IPS DF 6.9 (cell line): ENCODE measurements at regions not wholly inside any gene's neighbourhood (a gene's known extent, or its start where the extent isn't known, plus 50 kb on each side); places are given as distances from the start of the nearest gene placed in this dataset.
A peak's percentile ranks its signal among the peaks of the same experiment; 100 is the strongest.

Source experiments
- DNase-seq: peaks from one replicate; pipeline ENCODE4 v3.0.0-alpha.2; 2013; ENCODE audit warnings: low read depth, low spot score
- H3K27ac ChIP-seq: one replicate; pipeline ENCODE4 v1.5.1; 2013; ENCODE audit warnings: low read length, control low read depth
- H3K27me3 ChIP-seq: 2 replicates; pipeline ENCODE4 v1.6.1; 2013; ENCODE audit warnings: mild to moderate bottlenecking, low read length; ENCODE audit not compliant: control insufficient read depth, insufficient read depth
- H3K36me3 ChIP-seq: 2 replicates; pipeline ENCODE4 v1.6.1; 2013; ENCODE audit warnings: low read length; ENCODE audit not compliant: control insufficient read depth, insufficient read depth
- H3K4me1 ChIP-seq: 2 replicates; pipeline ENCODE4 v1.6.1; 2013; ENCODE audit warnings: low read length; ENCODE audit not compliant: control insufficient read depth, insufficient read depth
- H3K4me3 ChIP-seq: 2 replicates; pipeline ENCODE4 v1.5.1; 2013; ENCODE audit warnings: mild to moderate bottlenecking, low read length
- H3K9me3 ChIP-seq: 2 replicates; pipeline ENCODE4 v1.6.1; 2013; ENCODE audit warnings: low read length, inconsistent platforms; ENCODE audit not compliant: control insufficient read depth, insufficient read depth
- WGBS: extraction: QIAGEN DNeasy Blood & Tissue Kit; methylation state at CpG from one replicate; pipeline ENCODE4 v1.1.7; 2013; ENCODE audit warnings: mixed read lengths, missing lambda C conversion rate; ENCODE audit not compliant: insufficient read length, insufficient coverage; 5-methylcytosine and 5-hydroxymethylcytosine counted together

GRCh38 chr3:62995530-62995929 lies 120.3 kb upstream of the CADPS start:
- no peak overlapping the region for H3K27ac ChIP-seq
- peaks cover 2% of the 10 kb centered on the region; the same call in 1 of the 2 replicates for H3K4me1 ChIP-seq
- H3K27me3 ChIP-seq: no peaks in the 10 kb centered on the region

GRCh38 chr3:62997369-62997768 lies 122.2 kb upstream of the CADPS start:
- no CpG with 5 or more reads among the region's 2 CpGs for WGBS
- no peak overlapping the region for H3K4me3 ChIP-seq
- peaks cover 2% of the 10 kb centered on the region; the same call in 1 of the 2 replicates for H3K4me1 ChIP-seq
- no peaks in the 10 kb centered on the region for H3K27me3 ChIP-seq
- no peak overlapping the region for H3K27ac ChIP-seq
- no peak for DNase-seq
- H3K36me3 ChIP-seq: peaks cover 3% of the 10 kb centered on the region; the same call in 1 of the 2 replicates
- H3K9me3 ChIP-seq: no peaks in the 10 kb centered on the region

More at GRCh38 chr3:62995530-62995929, 120.3 kb upstream of the CADPS start:
- H3K4me3 ChIP-seq: no peak overlapping the region
- H3K36me3 ChIP-seq: no peaks in the 10 kb centered on the region
- H3K9me3 ChIP-seq: no peaks in the 10 kb centered on the region
- no peak for DNase-seq
- WGBS: no CpG with 5 or more reads among the region's 2 CpGs

GRCh38 chr3:62999158-62999557 lies 123.9 kb upstream of the CADPS start:
- Histone ChIP-seq H3K36me3 (peaks cover 3% of the 10 kb centered on the region; the same call in 1 of the 2 replicates), H3K27me3 (no peaks in the 10 kb centered on the region), H3K9me3 (no peaks in the 10 kb centered on the region), H3K27ac (no peak overlapping the region), H3K4me3 (no peak overlapping the region), H3K4me1 (peaks cover 2% of the 10 kb centered on the region; the same call in 1 of the 2 replicates)
- no CpG with 5 or more reads among the region's 2 CpGs for WGBS
- DNase-seq: no peak

GRCh38 chr3:62999791-63000190 lies 124.6 kb upstream of the CADPS start:
- H3K4me3 ChIP-seq: no peak overlapping the region
- no CpG with 5 or more reads among the region's 1 CpG for WGBS
- no peak overlapping the region for H3K27ac ChIP-seq

GRCh38 chr3:63004448-63004847 lies 129.2 kb upstream of the CADPS start:
- no CpG with 5 or more reads among the region's 3 CpGs for WGBS
- Histone ChIP-seq H3K36me3 (peaks cover 3% of the 10 kb centered on the region; the same call in 1 of the 2 replicates), H3K4me3 (no peak overlapping the region)

More at GRCh38 chr3:62999791-63000190, 124.6 kb upstream of the CADPS start:
- no peaks in the 10 kb centered on the region for H3K27me3 ChIP-seq
- peaks cover 3% of the 10 kb centered on the region; the same call in 1 of the 2 replicates for H3K36me3 ChIP-seq
- DNase-seq: no peak
- no peaks in the 10 kb centered on the region; the same call in 1 of the 2 replicates for H3K4me1 ChIP-seq
- H3K9me3 ChIP-seq: no peaks in the 10 kb centered on the region

GRCh38 chr3:63015614-63016309 lies 140.5 kb upstream of the CADPS start:
- peak; percentile 73 for DNase-seq
- Histone ChIP-seq H3K27me3 (no peaks in the 10 kb centered on the region), H3K9me3 (no peaks in the 10 kb centered on the region), H3K27ac (no peak overlapping the region), H3K4me3 (no peak overlapping the region), H3K4me1 (no peaks in the 10 kb centered on the region), H3K36me3 (no peaks in the 10 kb centered on the region)
- no CpG with 5 or more reads among the region's 11 CpGs for WGBS

More at GRCh38 chr3:63004448-63004847, 129.2 kb upstream of the CADPS start:
- DNase-seq: no peak
- no peaks in the 10 kb centered on the region for H3K27me3 ChIP-seq
- no peak overlapping the region for H3K27ac ChIP-seq
- H3K4me1 ChIP-seq: no peaks in the 10 kb centered on the region; the same call in 1 of the 2 replicates
- H3K9me3 ChIP-seq: no peaks in the 10 kb centered on the region

- Histone ChIP-seq H3K4me3 (no peak overlapping the region), H3K27ac (no peak overlapping the region), H3K9me3 (no peaks in the 10 kb centered on the region), H3K4me1 (peaks cover 1% of the 10 kb centered on the region; the same call in 1 of the 2 replicates), H3K27me3 (no peaks in the 10 kb centered on the region), H3K36me3 (no peaks in the 10 kb centered on the region)
- no peak for DNase-seq
- no CpG with 5 or more reads among the region's 2 CpGs for WGBS
These were observed 146.9 kb upstream of the CADPS start for GRCh38 chr3:63022114-63022513.

- H3K27ac ChIP-seq: no peak overlapping the region
- no peaks in the 10 kb centered on the region for H3K9me3 ChIP-seq
- H3K36me3 ChIP-seq: no peaks in the 10 kb centered on the region; the same call in 1 of the 2 replicates
- H3K27me3 ChIP-seq: no peaks in the 10 kb centered on the region
- no peak overlapping the region for H3K4me3 ChIP-seq
- DNase-seq: no peak
- no CpG with 5 or more reads among the region's 2 CpGs for WGBS
- H3K4me1 ChIP-seq: peaks cover 1% of the 10 kb centered on the region; the same call in 1 of the 2 replicates
These were observed 151.5 kb upstream of the CADPS start for GRCh38 chr3:63026722-63027121.

- Histone ChIP-seq H3K4me3 (no peak overlapping the region), H3K36me3 (no peaks in the 10 kb centered on the region; the same call in 1 of the 2 replicates), H3K27ac (no peak overlapping the region), H3K9me3 (no peaks in the 10 kb centered on the region), H3K4me1 (peaks cover 1% of the 10 kb centered on the region; the same call in 1 of the 2 replicates), H3K27me3 (no peaks in the 10 kb centered on the region)
- DNase-seq: no peak
- no CpG with 5 or more reads among the region's 3 CpGs for WGBS
These were observed 154.1 kb upstream of the CADPS start for GRCh38 chr3:63029326-63029725.

- DNase-seq: no peak
- H3K9me3 ChIP-seq: no peaks in the 10 kb centered on the region
- WGBS: no CpG with 5 or more reads among the region's 1 CpG
- H3K27ac ChIP-seq: no peak overlapping the region
- H3K4me3 ChIP-seq: no peak overlapping the region
- H3K4me1 ChIP-seq: peaks cover 1% of the 10 kb centered on the region; the same call in 1 of the 2 replicates
- H3K36me3 ChIP-seq: no peaks in the 10 kb centered on the region; the same call in 1 of the 2 replicates
- H3K27me3 ChIP-seq: no peaks in the 10 kb centered on the region
These were observed 154.7 kb upstream of the CADPS start for GRCh38 chr3:63029921-63030320.
